PC-9 (cell line): ENCODE measurements at regions not wholly inside any gene's neighbourhood (a gene's known extent, or its start where the extent isn't known, plus 50 kb on each side); places are given as distances from the start of the nearest gene placed in this dataset.
"Not testable (repeated sequence)": the region's sequence is repeated elsewhere in the genome, so short reads cannot be mapped to it uniquely, and the experiment has no call there.

Experiments used
- BruUV-seq: library from RNA; stranded (reverse); fragments of 400-500 nt; replicated peaks from 2 replicates; lab custom pipeline; 2021; lab: Mats Ljungman, UMichigan
- CTCF ChIA-PET: fragments of 300-600 bp; sonication (Branson Sonifier 250); formaldehyde crosslinking; loops from one replicate; lab custom pipeline; 2022; ENCODE audit warnings: antibody characterized with exemption; lab: Charles Lee
- POLR2A ChIA-PET: fragments of 300-600 bp; sonication (Branson Sonifier 250); formaldehyde crosslinking; loops from one replicate; lab custom pipeline; 2022; ENCODE audit warnings: antibody characterized with exemption; ENCODE audit not compliant: unreplicated experiment; lab: Charles Lee
- DNase-seq, 2 experiments: peaks; one replicate each; pipeline versions ENCODE4 v3.0.0 to v3.0.0-alpha.2; 2015 to 2022; ENCODE audit warnings: mixed read lengths in 1 of 2
- H2AFZ ChIP-seq: fragments of 200-600 bp; sonication (generic); 2 replicates; pipeline ENCODE4 v1.8.1; 2017; ENCODE audit warnings: antibody characterized with exemption
- H3F3A ChIP-seq: fragments of 200-600 bp; sonication (generic); 2 replicates; pipeline ENCODE4 v1.8.1; 2017; ENCODE audit warnings: antibody characterized with exemption, mild to moderate bottlenecking, low read depth; ENCODE audit not compliant: insufficient read depth
- H3K27ac ChIP-seq: fragments of 200-600 bp; sonication (generic); 2 replicates; pipeline ENCODE4 v1.6.1; 2016; ENCODE audit warnings: mixed run types
- H3K27me3 ChIP-seq: fragments of 200-600 bp; sonication (generic); 2 replicates; pipeline ENCODE4 v1.6.1; 2016; ENCODE audit warnings: low read depth, mixed run types; ENCODE audit not compliant: insufficient read depth
- H3K36me3 ChIP-seq: fragments of 200-600 bp; sonication (generic); 2 replicates; pipeline ENCODE4 v1.6.1; 2016; ENCODE audit warnings: low read depth, mixed run types
- H3K4me1 ChIP-seq: fragments of 200-600 bp; sonication (generic); replicated peaks from 2 replicates; pipeline ENCODE4 v1.6.1; 2016; ENCODE audit warnings: mixed run types; ENCODE audit not compliant: insufficient read depth
- H3K4me2 ChIP-seq: fragments of 200-600 bp; sonication (generic); 2 replicates; pipeline ENCODE4 v1.6.1; 2017; ENCODE audit warnings: mixed run types
- H3K4me3 ChIP-seq: fragments of 200-600 bp; sonication (generic); 2 replicates; pipeline ENCODE4 v1.6.1; 2016; ENCODE audit warnings: mixed run types
- H3K79me2 ChIP-seq: fragments of 200-600 bp; sonication (generic); 2 replicates; pipeline ENCODE4 v1.6.1; 2017; ENCODE audit warnings: low read depth, mixed run types
- H3K9me2 ChIP-seq: fragments of 200-600 bp; sonication (generic); 2 replicates; pipeline ENCODE4 v1.8.1; 2017; ENCODE audit warnings: mild to moderate bottlenecking; ENCODE audit not compliant: insufficient read depth
- H3K9me3 ChIP-seq: fragments of 200-600 bp; sonication (generic); 2 replicates; pipeline ENCODE4 v1.8.1; 2016; ENCODE audit warnings: low read depth; ENCODE audit not compliant: insufficient read depth
- H4K20me1 ChIP-seq: fragments of 200-600 bp; sonication (generic); 2 replicates; pipeline ENCODE4 v1.8.1; 2017; ENCODE audit not compliant: insufficient read depth
- EZH2 ChIP-seq: fragments of 200-600 bp; sonication (generic); IDR thresholded peaks from 2 replicates; pipeline ENCODE4 v1.8.0; 2017; ENCODE audit warnings: antibody characterized with exemption, low read depth
- intact Hi-C: fragments of 100-400 bp; cut with micrococcal nuclease; formaldehyde crosslinking; loops from one replicate; pipeline ENCODE4 v1.10.0; 2022; ENCODE audit not compliant: unreplicated experiment
- TF ChIP-seq, protein P1 (sequence below): fragments of 200-600 bp; sonication (generic); conservative IDR thresholded peaks from 2 replicates; pipeline ENCODE4 v1.6.1; 2017; ENCODE audit warnings: mixed run types, antibody characterized with exemption, mild to moderate bottlenecking, moderate library complexity

DNA sequence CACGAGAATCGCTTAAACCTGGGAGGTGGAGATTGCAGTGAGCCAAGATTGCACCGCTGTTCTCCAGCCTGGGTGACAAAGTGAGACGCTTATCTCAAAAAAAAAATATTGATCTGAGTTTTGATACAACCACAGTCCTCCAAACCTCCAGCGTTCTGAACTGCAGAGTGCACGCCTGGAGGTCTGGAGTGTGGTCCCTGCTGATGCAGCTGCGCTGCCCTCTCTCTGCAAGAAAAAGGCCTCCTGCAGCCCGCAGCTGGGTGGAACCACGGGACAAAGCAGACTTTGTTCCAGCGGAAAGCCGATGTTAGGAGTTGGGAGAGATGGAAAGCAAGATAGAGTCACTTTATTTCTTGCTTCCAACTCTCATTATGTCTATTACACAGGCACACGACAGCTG lies 144.9 kb upstream of the SOD1 start:
- H3K79me2 ChIP-seq: 0 out of 2 replicates have a peak, but pooled peaks cover 6% of the 10 kb centered on the region
- no peaks in the 10 kb centered on the region for H3K27me3 ChIP-seq
- H3K9me3 ChIP-seq: no peaks in the 10 kb centered on the region
- H3F3A ChIP-seq: peaks cover 5% of the 10 kb centered on the region; the same call in 1 of the 2 replicates
- no peaks in the 10 kb centered on the region for H3K36me3 ChIP-seq
- no peaks in the 10 kb centered on the region for H4K20me1 ChIP-seq
- no peak for TF ChIP-seq EZH2
- TF ChIP-seq, protein P1, sequence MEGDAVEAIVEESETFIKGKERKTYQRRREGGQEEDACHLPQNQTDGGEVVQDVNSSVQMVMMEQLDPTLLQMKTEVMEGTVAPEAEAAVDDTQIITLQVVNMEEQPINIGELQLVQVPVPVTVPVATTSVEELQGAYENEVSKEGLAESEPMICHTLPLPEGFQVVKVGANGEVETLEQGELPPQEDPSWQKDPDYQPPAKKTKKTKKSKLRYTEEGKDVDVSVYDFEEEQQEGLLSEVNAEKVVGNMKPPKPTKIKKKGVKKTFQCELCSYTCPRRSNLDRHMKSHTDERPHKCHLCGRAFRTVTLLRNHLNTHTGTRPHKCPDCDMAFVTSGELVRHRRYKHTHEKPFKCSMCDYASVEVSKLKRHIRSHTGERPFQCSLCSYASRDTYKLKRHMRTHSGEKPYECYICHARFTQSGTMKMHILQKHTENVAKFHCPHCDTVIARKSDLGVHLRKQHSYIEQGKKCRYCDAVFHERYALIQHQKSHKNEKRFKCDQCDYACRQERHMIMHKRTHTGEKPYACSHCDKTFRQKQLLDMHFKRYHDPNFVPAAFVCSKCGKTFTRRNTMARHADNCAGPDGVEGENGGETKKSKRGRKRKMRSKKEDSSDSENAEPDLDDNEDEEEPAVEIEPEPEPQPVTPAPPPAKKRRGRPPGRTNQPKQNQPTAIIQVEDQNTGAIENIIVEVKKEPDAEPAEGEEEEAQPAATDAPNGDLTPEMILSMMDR: no peak
- H3K4me3 ChIP-seq: no peak overlapping the region
- POLR2A ChIA-PET: no interaction called here
- intact Hi-C loops: no loop called here
- H3K4me2 ChIP-seq: no peak overlapping the region
- DNase-seq: no peak
- H2AFZ ChIP-seq: no peak overlapping the region
- no peaks in the 10 kb centered on the region for H3K9me2 ChIP-seq
- no peak overlapping the region for H3K27ac ChIP-seq
- H3K4me1 ChIP-seq: peaks cover 19% of the 10 kb centered on the region
- BruUV-seq: no TSS peak
- CTCF ChIA-PET: no interaction called here

DNA sequence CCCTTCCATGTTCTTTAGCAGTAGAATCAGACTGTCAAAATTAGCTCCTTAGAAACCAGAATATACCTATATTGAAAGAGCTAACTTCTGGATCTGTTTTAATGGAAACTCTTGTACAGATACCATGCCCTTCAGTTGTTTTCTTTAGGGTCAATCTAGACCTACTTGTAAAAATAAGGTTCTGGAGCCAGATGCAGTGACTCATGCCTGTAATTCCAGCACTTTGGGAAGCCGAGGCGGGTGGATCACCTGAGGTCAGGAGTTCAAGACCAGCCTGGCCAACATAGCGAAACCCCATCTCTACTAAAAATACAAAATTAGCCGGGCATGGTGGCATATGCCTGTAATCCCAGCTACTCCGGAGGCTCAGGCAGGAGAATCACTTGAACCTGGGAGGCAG lies 146.0 kb upstream of the SOD1 start:
- H2AFZ ChIP-seq, CTCF ChIA-PET, intact Hi-C loops: not testable (repeated sequence)

DNA sequence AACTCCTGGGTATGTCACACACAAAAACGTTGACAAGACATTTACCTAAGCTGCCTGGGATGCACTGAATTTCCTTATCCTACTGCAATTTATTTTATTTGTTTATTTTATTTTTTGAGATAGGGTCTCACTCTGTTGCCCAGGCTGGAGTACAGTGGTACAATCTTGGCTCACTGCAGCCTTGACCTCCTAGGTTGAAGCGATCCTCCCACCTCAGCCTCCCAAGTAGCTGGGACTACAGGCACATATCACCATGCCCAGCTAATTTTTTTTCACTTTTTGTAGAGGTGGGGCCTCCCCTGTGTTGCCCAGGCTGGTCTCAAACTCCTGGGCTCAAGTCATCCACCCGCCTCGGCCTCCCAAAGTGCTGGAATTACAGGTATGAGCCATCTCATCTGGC lies 147.5 kb upstream of the SOD1 start:
- H3K36me3 ChIP-seq, H3K9me3 ChIP-seq, H3F3A ChIP-seq, H3K27ac ChIP-seq, H4K20me1 ChIP-seq, BruUV-seq, H3K4me2 ChIP-seq, H3K27me3 ChIP-seq, H3K9me2 ChIP-seq, H3K4me3 ChIP-seq, H3K79me2 ChIP-seq, intact Hi-C loops, DNase-seq, H2AFZ ChIP-seq, CTCF ChIA-PET, POLR2A ChIA-PET: not testable (repeated sequence)
- H3K4me1 ChIP-seq: peaks cover 28% of the 10 kb centered on the region

More for the DNA sequence above, 146.0 kb upstream of the SOD1 start:
- DNase-seq, H4K20me1 ChIP-seq, H3K27me3 ChIP-seq, H3K9me2 ChIP-seq, POLR2A ChIA-PET, H3K4me3 ChIP-seq, H3K9me3 ChIP-seq, H3F3A ChIP-seq, H3K27ac ChIP-seq, H3K36me3 ChIP-seq, BruUV-seq, H3K79me2 ChIP-seq, H3K4me2 ChIP-seq: not testable (repeated sequence)
- H3K4me1 ChIP-seq: peaks cover 28% of the 10 kb centered on the region

DNA sequence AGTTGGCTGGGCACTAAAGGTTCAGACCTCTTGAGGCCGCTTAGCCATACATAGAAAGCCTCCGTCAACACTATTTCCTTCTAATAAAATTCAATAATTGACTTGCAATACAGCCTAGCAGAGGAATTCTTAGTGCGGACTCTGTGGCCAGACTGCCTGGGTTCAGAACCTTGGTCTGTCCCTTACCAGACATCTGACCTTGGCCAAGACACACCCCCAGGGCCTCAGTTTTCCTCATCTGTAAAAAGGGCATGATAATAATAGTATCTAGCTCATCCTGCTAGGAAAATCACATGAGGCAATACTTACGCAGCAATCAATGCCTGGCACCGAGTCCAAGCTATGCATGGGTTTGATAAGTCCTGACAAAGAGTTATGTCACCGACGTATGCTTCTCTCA lies 148.2 kb upstream of the SOD1 start:
- H3K9me3 ChIP-seq: no peaks in the 10 kb centered on the region
- no peak overlapping the region for H3K4me2 ChIP-seq
- H3K4me1 ChIP-seq: peaks cover 28% of the 10 kb centered on the region
- H3K79me2 ChIP-seq: 0 out of 2 replicates have a peak, but pooled peaks cover 6% of the 10 kb centered on the region
- H3K27ac ChIP-seq: no peak overlapping the region
- intact Hi-C loops: no loop called here
- H3K36me3 ChIP-seq: no peaks in the 10 kb centered on the region
- H2AFZ ChIP-seq: no peak overlapping the region
- no peaks in the 10 kb centered on the region for H4K20me1 ChIP-seq
- H3K4me3 ChIP-seq: no peak overlapping the region
- ChIA-PET POLR2A (no interaction called here), CTCF (no interaction called here)
- H3K27me3 ChIP-seq: no peaks in the 10 kb centered on the region
- TF ChIP-seq, protein P1: no peak
- no peak for TF ChIP-seq EZH2
- H3K9me2 ChIP-seq: no peaks in the 10 kb centered on the region
- BruUV-seq: no TSS peak
- H3F3A ChIP-seq: peaks cover 5% of the 10 kb centered on the region; the same call in 1 of the 2 replicates
- DNase-seq: no peak
